ENCODE measurements at regions not wholly inside any gene's neighbourhood (a gene's known extent, or its start where the extent isn't known, plus 50 kb on each side); places are given as distances from the start of the nearest gene placed in this dataset.

- no peak overlapping the region for H3K4me3 ChIP-seq (ENCODE audit: low read depth, low read length)
- CTCF ChIA-PET = interaction anchor here (0.5 to 1.1 kb wide), 5 partner anchors 24 to 139 kb away, joined by 3 to 4 read pairs (median 3); no protein-coding TSS in a partner anchor
- no peak overlapping the region for H3K27ac ChIP-seq (ENCODE audit: extremely low read depth, low read depth, low read length)
- POLR2A ChIA-PET = no interaction called here
- H3K4me1 ChIP-seq (ENCODE audit: control insufficient read depth, insufficient read depth, low read length) = no peaks in the 10 kb centered on the region
- TF ChIP-seq GLIS1 (tag by site-specific recombination; IDR thresholded peaks at IDR 0.05) = peak; percentile 11; the same call in 1 of the 2 replicates
- TF ChIP-seq ZNF398 (tag by site-specific recombination; IDR thresholded peaks at IDR 0.05) = no peak
- H3K9me3 ChIP-seq (ENCODE audit: control insufficient read depth, insufficient read depth, low read depth, low read length) = no peaks in the 10 kb centered on the region
- no peaks in the 10 kb centered on the region for H3K36me3 ChIP-seq (ENCODE audit: control insufficient read depth in 2 of 2, insufficient read depth in 1 of 2, low read length in 2 of 2)
Observed at GRCh38 chr18:34159691-34160185, 65.0 kb downstream of the NOL4 start.

GRCh38 chr18:34158881-34159690 lies 65.6 kb downstream of the NOL4 start:
- Histone ChIP-seq H3K4me3 (ENCODE audit: low read depth, low read length) (peak overlapping the region; percentile 25), H3K36me3 (ENCODE audit: control insufficient read depth in 2 of 2, insufficient read depth in 1 of 2, low read length in 2 of 2) (no peaks in the 10 kb centered on the region), H3K27ac (ENCODE audit: extremely low read depth, low read depth, low read length) (no peak overlapping the region), H3K4me1 (ENCODE audit: control insufficient read depth, insufficient read depth, low read length) (no peaks in the 10 kb centered on the region), H3K9me3 (ENCODE audit: control insufficient read depth, insufficient read depth, low read depth, low read length) (no peaks in the 10 kb centered on the region)
- ChIA-PET POLR2A (no interaction called here), CTCF (interaction anchor here (0.5 to 1.8 kb wide), 14 partner anchors 24 to 794 kb away, joined by 3 to 8 read pairs (median 3); partner anchors contain the start of gene NOL4)
- TF ChIP-seq ZNF266 (tag by site-specific recombination; IDR thresholded peaks at IDR 0.05; ENCODE audit: low read depth) (no peak), GLI4 (tag by site-specific recombination; IDR thresholded peaks at IDR 0.05) (no peak), ZNF629 (tag by site-specific recombination; IDR thresholded peaks at IDR 0.05) (peak; percentile 22; the same call in 1 of the 2 replicates), ZNF157 (tag by site-specific recombination; IDR thresholded peaks at IDR 0.05) (no peak), ZNF600 (tag by site-specific recombination; IDR thresholded peaks at IDR 0.05) (peak; percentile 65; the same call in 1 of the 2 replicates), ZBTB11 (tag by site-specific recombination; conservative IDR thresholded peaks at IDR 0.05; ENCODE audit: low read depth) (peak; percentile 34; the same call in 1 of the 2 replicates), GLIS1 (tag by site-specific recombination; IDR thresholded peaks at IDR 0.05) (peak; percentile 87), ZNF548 (tag by site-specific recombination; IDR thresholded peaks at IDR 0.05) (no peak), REPIN1 (tag by site-specific recombination; IDR thresholded peaks at IDR 0.05; ENCODE audit: low read depth) (no peak), ZBTB1 (tag by site-specific recombination; IDR thresholded peaks at IDR 0.05) (no peak), ZIC2 (tag by site-specific recombination; IDR thresholded peaks at IDR 0.05) (no peak; the same call in 1 of the 2 replicates), YY2 (tag by site-specific recombination; IDR thresholded peaks at IDR 0.05) (no peak), BCL11B (tag by site-specific recombination; IDR thresholded peaks at IDR 0.05; ENCODE audit: low read depth) (no peak), OVOL3 (tag by site-specific recombination; IDR thresholded peaks at IDR 0.05) (no peak), PRDM4 (tag by site-specific recombination; IDR thresholded peaks at IDR 0.05) (no peak), ZNF747 (tag by site-specific recombination; IDR thresholded peaks at IDR 0.05) (no peak), ZNF768 (tag by site-specific recombination; IDR thresholded peaks at IDR 0.05) (no peak), ZBTB48 (tag by site-specific recombination; IDR thresholded peaks at IDR 0.05) (no peak; the same call in 1 of the 2 replicates), ZNF555 (tag by site-specific recombination; conservative IDR thresholded peaks at IDR 0.05) (no peak), ZNF24 (tag by site-specific recombination; IDR thresholded peaks at IDR 0.05) (peak; percentile 41; the same call in 1 of the 2 replicates), ZFP3 (tag by site-specific recombination; IDR thresholded peaks at IDR 0.05; ENCODE audit: low read depth) (no peak), HOXD13 (CRISPR knock-in tag; IDR thresholded peaks at IDR 0.05; ENCODE audit: borderline replicate concordance) (no peak)

Data from HEK293 (cell line).